Heart left ventricle (tissue), 13 donors: ENCODE measurements at regions not wholly inside any gene's neighbourhood (a gene's known extent, or its start where the extent isn't known, plus 50 kb on each side); places are given as distances from the start of the nearest gene placed in this dataset.

Source experiments
- POLR2A ChIP-seq, 2 donors: fragments of 450-650 bp; IDR thresholded peaks; one replicate each; pipeline ENCODE4 v1.6.1; 2017; ENCODE audit warnings: antibody characterized with exemption in 2 of 2, mild to moderate bottlenecking in 2 of 2, moderate library complexity in 2 of 2
- TF ChIP-seq, protein P1 (sequence below), 12 donors: fragments of 200-600 bp; sonication (generic) in 4 of 12; IDR thresholded peaks; one replicate each; pipeline versions ENCODE4 v1.5.0 to v1.8.0; 2018 to 2022; ENCODE audit warnings: antibody characterized with exemption in 12 of 12, mild to moderate bottlenecking in 5 of 12
- donor health status: ischemic (EF 13 %, LVEDD 7.1; RV severe dilation, severe dysfunction).
- donor health status: DM: no; HTN: yes; CAD: no.
- donor health status: DM: no; HTN: no; CAD: no.
- donor health status: ischemic (EF 25% LVEDD 6.9; RV normal size, moderate dysfunction).
- donor health status: ischemic (EF 25% LVEDD 5.7; RV mildly dilated, moderate dysfunction).
- donor health status: ischemic (EF 35%, LVEDD 5.7; RV mildly dilated, moderate dysfunction).
- donor health status: nonischemic (EF 11% LVEDD 7.7; RV severe dilation, severe dysfunction).
- donor health status: DM: yes; HTN: yes; CAD: no.
- donor health status: PGD.
- donor health status: ischemic (EF 29% LVEDD 5.4; RV normal size, mild dysfunction).
- donor health status: nonischemic (EF 23%, LVEDD 6.1; RV moderate dilation, normal function).

DNA sequence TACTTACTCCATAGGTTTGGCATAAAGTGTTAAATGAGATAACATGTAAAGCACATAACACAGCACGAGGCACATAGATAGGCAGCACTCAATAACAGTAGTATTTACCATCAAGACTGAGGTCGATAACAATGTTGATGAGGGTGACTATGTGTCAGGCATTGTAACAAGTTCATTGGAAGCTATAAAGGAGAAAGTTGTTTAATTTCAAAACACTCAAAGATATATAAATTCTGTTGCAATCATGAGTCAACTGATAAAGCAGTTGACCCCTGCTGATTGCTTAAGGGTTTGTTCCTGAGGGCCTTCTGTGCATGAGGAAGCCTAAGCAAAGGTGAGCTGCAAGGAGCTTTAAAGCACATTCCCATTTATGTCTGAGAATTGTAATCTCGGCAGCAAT, 760.5 kb downstream of the SATB2 start:
- TF ChIP-seq, protein P1, sequence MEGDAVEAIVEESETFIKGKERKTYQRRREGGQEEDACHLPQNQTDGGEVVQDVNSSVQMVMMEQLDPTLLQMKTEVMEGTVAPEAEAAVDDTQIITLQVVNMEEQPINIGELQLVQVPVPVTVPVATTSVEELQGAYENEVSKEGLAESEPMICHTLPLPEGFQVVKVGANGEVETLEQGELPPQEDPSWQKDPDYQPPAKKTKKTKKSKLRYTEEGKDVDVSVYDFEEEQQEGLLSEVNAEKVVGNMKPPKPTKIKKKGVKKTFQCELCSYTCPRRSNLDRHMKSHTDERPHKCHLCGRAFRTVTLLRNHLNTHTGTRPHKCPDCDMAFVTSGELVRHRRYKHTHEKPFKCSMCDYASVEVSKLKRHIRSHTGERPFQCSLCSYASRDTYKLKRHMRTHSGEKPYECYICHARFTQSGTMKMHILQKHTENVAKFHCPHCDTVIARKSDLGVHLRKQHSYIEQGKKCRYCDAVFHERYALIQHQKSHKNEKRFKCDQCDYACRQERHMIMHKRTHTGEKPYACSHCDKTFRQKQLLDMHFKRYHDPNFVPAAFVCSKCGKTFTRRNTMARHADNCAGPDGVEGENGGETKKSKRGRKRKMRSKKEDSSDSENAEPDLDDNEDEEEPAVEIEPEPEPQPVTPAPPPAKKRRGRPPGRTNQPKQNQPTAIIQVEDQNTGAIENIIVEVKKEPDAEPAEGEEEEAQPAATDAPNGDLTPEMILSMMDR (IDR thresholded peaks at IDR 0.05): no peak
- TF ChIP-seq POLR2A (IDR thresholded peaks at IDR 0.05): no peak
